ENCODE measurements at regions not wholly inside any gene's neighbourhood (a gene's known extent, or its start where the extent isn't known, plus 50 kb on each side); places are given as distances from the start of the nearest gene placed in this dataset.

DNA sequence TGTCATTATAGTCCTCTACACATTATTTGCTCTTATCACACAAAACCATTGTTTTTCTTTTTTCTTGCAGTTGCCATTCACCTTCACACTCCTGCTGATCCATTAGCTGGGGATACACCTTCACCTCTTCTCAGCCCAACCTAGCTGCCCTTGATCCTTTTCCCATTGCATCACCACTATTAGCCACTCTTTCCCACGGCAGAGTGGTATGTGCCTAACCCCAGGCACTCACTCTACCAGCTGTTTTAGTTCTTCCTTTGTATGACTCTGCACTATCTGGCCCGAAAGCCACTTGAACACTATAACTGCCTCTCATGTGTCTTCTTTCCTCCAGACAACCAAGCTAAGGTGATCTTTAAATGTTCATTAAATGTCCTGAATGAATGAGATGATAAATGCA is 145.4 kb upstream of the PIK3C3 start:
- TF ChIP-seq, protein P1, sequence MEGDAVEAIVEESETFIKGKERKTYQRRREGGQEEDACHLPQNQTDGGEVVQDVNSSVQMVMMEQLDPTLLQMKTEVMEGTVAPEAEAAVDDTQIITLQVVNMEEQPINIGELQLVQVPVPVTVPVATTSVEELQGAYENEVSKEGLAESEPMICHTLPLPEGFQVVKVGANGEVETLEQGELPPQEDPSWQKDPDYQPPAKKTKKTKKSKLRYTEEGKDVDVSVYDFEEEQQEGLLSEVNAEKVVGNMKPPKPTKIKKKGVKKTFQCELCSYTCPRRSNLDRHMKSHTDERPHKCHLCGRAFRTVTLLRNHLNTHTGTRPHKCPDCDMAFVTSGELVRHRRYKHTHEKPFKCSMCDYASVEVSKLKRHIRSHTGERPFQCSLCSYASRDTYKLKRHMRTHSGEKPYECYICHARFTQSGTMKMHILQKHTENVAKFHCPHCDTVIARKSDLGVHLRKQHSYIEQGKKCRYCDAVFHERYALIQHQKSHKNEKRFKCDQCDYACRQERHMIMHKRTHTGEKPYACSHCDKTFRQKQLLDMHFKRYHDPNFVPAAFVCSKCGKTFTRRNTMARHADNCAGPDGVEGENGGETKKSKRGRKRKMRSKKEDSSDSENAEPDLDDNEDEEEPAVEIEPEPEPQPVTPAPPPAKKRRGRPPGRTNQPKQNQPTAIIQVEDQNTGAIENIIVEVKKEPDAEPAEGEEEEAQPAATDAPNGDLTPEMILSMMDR (IDR thresholded peaks at IDR 0.05; ENCODE audit: insufficient read depth, low read length, poor library complexity, severe bottlenecking): no peak
- no peaks in the 10 kb centered on the region for H3K36me3 ChIP-seq (ENCODE audit: control insufficient read depth, insufficient read depth, low read length)
- DNase-seq (ENCODE audit: extremely low read depth, insufficient read length): no peak
- H3K4me3 ChIP-seq (replicated peaks; ENCODE audit: low read depth, low read length): no peak overlapping the region
- no peaks in the 10 kb centered on the region for H3K27me3 ChIP-seq (replicated peaks; ENCODE audit: control insufficient read depth, insufficient read depth, low read length)

DNA sequence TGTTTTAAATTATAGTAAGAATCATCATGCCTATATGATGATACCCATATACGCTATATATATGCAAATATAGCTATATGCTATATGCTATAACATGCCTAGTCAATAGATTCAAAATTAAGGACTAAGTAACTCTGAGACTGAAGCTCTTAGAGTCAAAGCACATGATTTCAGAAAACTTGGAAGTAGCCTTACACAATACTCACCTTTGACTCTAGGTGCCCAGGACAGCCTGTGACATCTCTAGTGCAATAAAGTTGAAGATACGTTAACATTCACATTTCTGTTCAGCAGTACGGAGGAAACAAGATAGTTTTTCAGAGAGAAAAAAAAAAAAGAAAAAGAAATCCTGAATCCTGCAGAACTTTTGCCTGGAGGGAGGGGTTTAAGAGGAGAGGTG is 149.7 kb upstream of the PIK3C3 start:
- Histone ChIP-seq H3K36me3 (ENCODE audit: control insufficient read depth, insufficient read depth, low read length) (no peaks in the 10 kb centered on the region), H3K27me3 (replicated peaks; ENCODE audit: control insufficient read depth, insufficient read depth, low read length) (no peaks in the 10 kb centered on the region)
- TF ChIP-seq, protein P1 (IDR thresholded peaks at IDR 0.05; ENCODE audit: insufficient read depth, low read length, poor library complexity, severe bottlenecking): no peak

DNA sequence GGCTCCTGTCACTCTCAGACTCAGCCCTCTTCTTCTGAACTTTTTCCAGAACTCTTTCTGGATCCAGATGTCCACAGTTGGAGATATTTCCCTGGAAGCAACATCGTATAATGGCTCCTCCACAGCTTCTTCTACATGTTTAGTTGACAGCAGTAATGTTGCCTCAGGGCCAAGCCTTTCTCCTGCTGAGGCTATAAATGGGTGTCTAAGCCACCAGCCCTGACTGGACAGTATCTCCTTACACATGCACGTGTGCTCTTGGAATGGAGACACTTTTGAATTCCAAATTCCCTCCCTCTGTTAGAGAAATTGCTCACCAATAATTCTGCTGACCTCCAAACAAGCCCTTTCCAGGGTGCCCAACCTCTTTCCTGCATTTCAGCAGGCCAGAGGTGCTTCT is 156.2 kb upstream of the PIK3C3 start:
- DNase-seq (ENCODE audit: extremely low read depth, insufficient read length): no peak
- no peaks in the 10 kb centered on the region for H3K27me3 ChIP-seq (replicated peaks; ENCODE audit: control insufficient read depth, insufficient read depth, low read length)
- no peaks in the 10 kb centered on the region for H3K36me3 ChIP-seq (ENCODE audit: control insufficient read depth, insufficient read depth, low read length)
- TF ChIP-seq, protein P1 (IDR thresholded peaks at IDR 0.05; ENCODE audit: insufficient read depth, low read length, poor library complexity, severe bottlenecking): no peak
- no peak overlapping the region for H3K4me3 ChIP-seq (replicated peaks; ENCODE audit: low read depth, low read length)

More for the DNA sequence above, 149.7 kb upstream of the PIK3C3 start:
- DNase-seq (ENCODE audit: extremely low read depth, insufficient read length): no peak
- no peak overlapping the region for H3K4me3 ChIP-seq (replicated peaks; ENCODE audit: low read depth, low read length)

DNA sequence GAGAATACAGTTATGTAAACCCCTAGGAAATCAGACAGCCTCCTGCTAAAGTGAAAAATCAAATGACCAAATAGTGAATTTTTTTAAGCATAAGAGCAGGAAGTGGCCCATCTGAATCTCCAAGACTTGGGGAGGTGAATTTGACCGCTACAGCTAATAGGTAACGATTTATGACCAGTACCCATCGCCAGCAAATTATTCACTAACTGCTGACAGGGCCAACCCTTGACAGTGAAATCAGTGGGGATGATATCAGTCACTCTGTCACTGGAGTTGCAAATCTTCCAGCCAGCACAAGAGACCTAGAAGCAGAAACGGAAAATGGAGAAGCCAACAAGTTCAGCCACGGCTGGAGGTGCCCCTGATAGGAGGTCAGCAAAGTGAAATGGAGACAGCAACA is 164.3 kb upstream of the PIK3C3 start:
- TF ChIP-seq, protein P1 (IDR thresholded peaks at IDR 0.05; ENCODE audit: insufficient read depth, low read length, poor library complexity, severe bottlenecking): no peak
- no peak for DNase-seq (ENCODE audit: extremely low read depth, insufficient read length)
- Histone ChIP-seq H3K4me3 (replicated peaks; ENCODE audit: low read depth, low read length) (no peak overlapping the region), H3K27me3 (replicated peaks; ENCODE audit: control insufficient read depth, insufficient read depth, low read length) (no peaks in the 10 kb centered on the region; the same call in 1 of the 2 replicates), H3K36me3 (ENCODE audit: control insufficient read depth, insufficient read depth, low read length) (no peaks in the 10 kb centered on the region)

DNA sequence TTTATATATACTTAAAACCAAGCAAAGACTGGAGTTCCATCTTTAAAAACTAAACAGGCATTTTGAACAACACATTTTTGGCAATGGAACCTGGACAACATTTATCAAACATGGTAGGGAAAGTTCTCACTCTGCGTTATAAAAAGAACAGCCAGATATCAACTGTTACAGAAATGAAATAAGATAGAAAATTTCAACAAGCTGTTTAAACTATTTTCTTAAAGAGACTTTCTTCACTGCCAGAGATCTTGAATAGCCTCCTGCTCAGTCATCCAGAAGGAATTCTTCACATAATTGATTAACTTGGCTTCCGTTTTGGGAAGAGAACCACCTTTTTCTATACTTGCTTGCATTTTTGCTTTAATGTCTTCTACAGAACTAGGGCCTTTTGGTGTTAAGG is 166.0 kb upstream of the PIK3C3 start:
- Histone ChIP-seq H3K36me3 (ENCODE audit: control insufficient read depth, insufficient read depth, low read length) (no peaks in the 10 kb centered on the region), H3K27me3 (replicated peaks; ENCODE audit: control insufficient read depth, insufficient read depth, low read length) (no peaks in the 10 kb centered on the region; the same call in 1 of the 2 replicates), H3K4me3 (replicated peaks; ENCODE audit: low read depth, low read length) (no peak overlapping the region)
- no peak for DNase-seq (ENCODE audit: extremely low read depth, insufficient read length)
- TF ChIP-seq, protein P1 (IDR thresholded peaks at IDR 0.05; ENCODE audit: insufficient read depth, low read length, poor library complexity, severe bottlenecking): no peak

DNA sequence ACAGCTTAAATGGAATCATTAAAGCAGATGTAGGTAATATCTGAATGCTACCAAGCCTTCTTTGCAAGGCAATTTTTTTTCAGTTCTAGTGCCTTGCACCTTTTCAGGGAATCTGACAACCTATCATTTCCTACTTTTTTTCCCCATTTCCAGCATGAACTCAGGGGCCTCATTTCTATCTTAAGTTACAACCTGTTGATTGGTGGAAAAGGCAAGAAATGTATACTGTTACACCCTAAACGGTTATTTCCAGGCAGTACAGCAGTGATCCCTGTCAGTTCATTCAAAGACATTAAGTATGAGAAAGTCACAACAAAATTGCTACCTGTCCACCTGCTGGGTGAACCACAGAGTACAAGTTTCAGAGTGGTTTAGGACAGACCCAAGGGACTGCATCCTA is 171.2 kb upstream of the PIK3C3 start:
- Histone ChIP-seq H3K4me3 (replicated peaks; ENCODE audit: low read depth, low read length) (no peak overlapping the region), H3K27me3 (replicated peaks; ENCODE audit: control insufficient read depth, insufficient read depth, low read length) (no peaks in the 10 kb centered on the region), H3K36me3 (ENCODE audit: control insufficient read depth, insufficient read depth, low read length) (no peaks in the 10 kb centered on the region)
- no peak for DNase-seq (ENCODE audit: extremely low read depth, insufficient read length)
- TF ChIP-seq, protein P1 (IDR thresholded peaks at IDR 0.05; ENCODE audit: insufficient read depth, low read length, poor library complexity, severe bottlenecking): no peak

Data from GM06990 (cell line).